Coronary artery (tissue), 2 donors: ENCODE measurements at regions not wholly inside any gene's neighbourhood (a gene's known extent, or its start where the extent isn't known, plus 50 kb on each side); places are given as distances from the start of the nearest gene placed in this dataset.
A peak's percentile ranks its signal among the peaks of the same experiment; 100 is the strongest.

ENCODE experiments used
- DNase-seq: peaks from one replicate; pipeline ENCODE4 v3.0.0-alpha.2; 2017; ENCODE audit warnings: low spot score
- H3K27ac ChIP-seq, 2 donors: fragments of 200-600 bp; sonication (generic); one replicate each; pipeline ENCODE4 v1.5.1; 2016 to 2019
- H3K4me3 ChIP-seq: fragments of 200-600 bp; sonication (generic); 2 replicates; pipeline ENCODE4 v1.5.1; 2016; ENCODE audit warnings: mild to moderate bottlenecking, moderate library complexity
- CTCF ChIP-seq: fragments of 200-600 bp; sonication (generic); IDR thresholded peaks from one replicate; pipeline ENCODE4 v1.5.1; 2019; ENCODE audit warnings: antibody characterized with exemption

GRCh38 chr2:224106794-224107193, 67.7 kb upstream of the SERPINE2 start:
- H3K27ac ChIP-seq = no peak overlapping the region
- DNase-seq = no peak
- no peak for TF ChIP-seq CTCF
- H3K4me3 ChIP-seq = no peak overlapping the region

- no peak for DNase-seq
Measured at GRCh38 chr2:224104668-224105386, 65.7 kb upstream of the SERPINE2 start.

GRCh38 chr2:224103651-224104050, 64.6 kb upstream of the SERPINE2 start:
- Histone ChIP-seq H3K27ac (no peak overlapping the region), H3K4me3 (no peak overlapping the region)
- no peak for TF ChIP-seq CTCF
- no peak for DNase-seq

More at GRCh38 chr2:224104668-224105386, 65.7 kb upstream of the SERPINE2 start:
- no peak for TF ChIP-seq CTCF
- Histone ChIP-seq H3K4me3 (no peak overlapping the region), H3K27ac (no peak overlapping the region)

- Histone ChIP-seq H3K4me3 (no peak overlapping the region), H3K27ac (no peak overlapping the region)
- no peak for DNase-seq
- TF ChIP-seq CTCF = no peak
Measured at GRCh38 chr2:224102991-224103390, 63.9 kb upstream of the SERPINE2 start.

- TF ChIP-seq CTCF = no peak
- peak overlapping the region in 1 of 2 donors; percentile 64 for H3K27ac ChIP-seq
- no peak for DNase-seq
- no peak overlapping the region for H3K4me3 ChIP-seq
Measured at GRCh38 chr2:224101820-224102630, 62.9 kb upstream of the SERPINE2 start.

GRCh38 chr2:224099861-224100643, 61.0 kb upstream of the SERPINE2 start:
- TF ChIP-seq CTCF = no peak
- DNase-seq = no peak
- no peak overlapping the region for H3K4me3 ChIP-seq
- H3K27ac ChIP-seq = no peak overlapping the region
